ENCODE measurements at regions not wholly inside any gene's neighbourhood (a gene's known extent, or its start where the extent isn't known, plus 50 kb on each side); places are given as distances from the start of the nearest gene placed in this dataset.
A peak's percentile ranks its signal among the peaks of the same experiment; 100 is the strongest.
"Not testable (repeated sequence)": the region's sequence is repeated elsewhere in the genome, so short reads cannot be mapped to it uniquely, and the experiment has no call there.

DNA sequence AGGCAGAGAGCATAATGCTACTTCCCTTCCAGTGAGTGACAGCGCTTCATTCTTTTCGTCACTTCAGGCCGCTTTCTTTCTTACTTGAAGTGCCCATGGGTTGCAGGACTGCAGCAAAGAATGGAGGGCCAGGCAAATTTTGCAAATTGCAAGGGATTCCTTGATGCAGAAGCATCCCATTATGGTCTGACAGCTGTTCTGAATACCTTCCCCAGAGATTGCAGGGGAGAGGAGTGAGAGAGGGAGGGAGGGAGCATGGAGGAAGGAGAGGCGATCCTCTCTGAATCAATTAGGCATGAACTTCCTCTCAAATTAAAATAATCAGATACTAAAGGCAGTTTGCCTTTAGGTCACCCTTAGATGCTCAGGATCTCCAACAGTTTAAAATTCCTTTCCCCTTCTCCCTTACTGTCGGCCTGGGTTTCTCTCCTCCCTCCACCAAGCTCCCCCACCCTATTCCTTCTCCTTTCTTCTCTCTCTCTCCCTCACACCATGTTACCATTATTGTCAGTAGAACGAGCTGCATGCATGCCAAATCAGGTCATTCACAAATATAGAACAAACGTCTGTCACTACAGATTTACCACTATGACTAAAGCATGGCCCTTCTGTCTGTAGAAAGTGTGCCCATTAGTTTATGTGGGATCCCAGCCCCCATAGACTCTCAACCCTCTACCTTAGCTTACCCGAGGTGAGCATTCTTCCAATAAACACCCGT, 289.2 kb downstream of the CD83 start:
- no peak for DNase-seq

GRCh38 chr6:14408446-14408845, 290.9 kb downstream of the CD83 start:
- no peak for DNase-seq

DNA sequence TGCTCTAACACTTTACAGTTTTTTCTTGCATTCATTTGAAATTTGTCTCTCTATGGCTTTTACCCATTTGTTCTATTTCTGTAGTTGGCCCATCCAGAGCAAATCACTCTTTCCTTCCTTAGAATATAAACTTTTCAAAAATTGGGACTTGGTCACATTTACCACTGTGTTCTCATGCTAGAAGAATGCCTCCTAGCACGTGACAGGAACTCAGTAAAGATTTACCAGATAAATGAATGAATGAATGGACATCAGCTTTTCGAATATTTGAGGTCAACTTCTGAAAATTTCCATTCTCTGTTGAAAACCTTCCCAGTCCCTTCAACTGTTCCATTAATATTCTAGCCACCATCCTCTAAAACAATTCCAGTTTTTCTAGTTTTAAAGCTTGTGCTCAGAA, 294.5 kb downstream of the CD83 start:
- no peak for DNase-seq

- no peak for DNase-seq
These were observed 297.9 kb downstream of the CD83 start for GRCh38 chr6:14415452-14415851.

- no peak for DNase-seq
These were observed 299.8 kb downstream of the CD83 start for GRCh38 chr6:14417377-14417776.

DNA sequence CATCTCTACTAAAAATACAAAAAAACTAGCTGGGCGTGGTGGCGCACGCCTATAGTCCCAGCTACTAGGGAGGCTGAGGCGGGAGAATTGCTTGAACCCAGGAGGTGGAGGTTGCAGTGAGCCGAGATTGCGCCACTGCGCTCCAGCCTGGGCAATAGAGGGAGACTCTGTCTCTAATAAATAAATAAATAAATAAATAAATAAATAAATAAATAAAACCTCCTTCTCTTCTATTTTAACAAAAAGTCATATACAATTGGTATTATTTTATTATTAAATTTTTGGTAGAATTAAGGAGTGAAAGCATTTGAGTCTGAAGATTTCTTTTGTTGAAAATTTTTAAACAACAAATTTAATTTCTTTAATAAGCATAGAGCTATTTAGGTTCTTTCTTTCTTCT, 301.7 kb downstream of the CD83 start:
- not testable (repeated sequence) for DNase-seq

- no peak for DNase-seq
These were observed 304.5 kb downstream of the CD83 start for GRCh38 chr6:14422061-14422460.

GRCh38 chr6:14422917-14423316, 305.3 kb downstream of the CD83 start:
- no peak for DNase-seq

- DNase-seq, result no peak
These were observed 305.8 kb downstream of the CD83 start for GRCh38 chr6:14423330-14423729.

DNA sequence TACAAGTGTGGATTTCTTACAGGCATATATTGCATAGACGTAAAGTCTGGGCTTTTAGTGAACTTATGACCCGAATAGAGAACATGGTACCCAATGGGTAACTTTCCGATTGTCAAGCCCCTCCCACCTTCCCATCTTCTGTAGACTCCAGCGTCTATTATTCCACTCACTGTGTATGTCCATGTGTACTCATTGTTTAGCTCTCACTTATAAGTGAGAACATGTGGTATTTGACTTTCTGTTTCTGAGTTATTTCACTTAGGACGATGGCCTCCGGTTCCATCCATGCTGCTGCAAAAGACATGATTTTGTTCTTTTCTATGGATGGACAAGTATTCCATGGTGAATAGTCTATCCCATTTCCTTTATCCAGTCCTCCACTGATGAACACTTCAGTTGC, 306.4 kb downstream of the CD83 start:
- DNase-seq, result no peak

DNA sequence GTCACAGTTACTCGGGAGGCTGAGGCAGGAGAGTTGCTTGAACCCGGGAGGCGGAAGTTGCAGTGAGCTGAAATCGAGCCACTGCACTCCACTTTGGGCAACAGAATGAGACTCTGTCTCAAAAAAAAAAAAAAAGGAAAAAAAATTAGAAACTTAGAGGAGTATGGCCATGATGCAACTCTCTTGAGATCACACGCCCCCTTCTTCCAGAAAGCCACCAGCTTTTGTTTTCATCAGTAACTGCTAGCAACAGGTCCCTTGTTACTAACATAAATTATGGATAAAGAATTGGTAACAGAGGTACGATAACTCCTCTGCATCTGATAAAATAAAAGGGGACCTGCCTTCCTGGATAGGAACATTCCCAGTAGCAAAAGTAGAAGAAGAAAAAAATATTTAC, 308.2 kb downstream of the CD83 start:
- no peak for DNase-seq

GRCh38 chr6:14426281-14426680, 308.7 kb downstream of the CD83 start:
- no peak for DNase-seq

DNA sequence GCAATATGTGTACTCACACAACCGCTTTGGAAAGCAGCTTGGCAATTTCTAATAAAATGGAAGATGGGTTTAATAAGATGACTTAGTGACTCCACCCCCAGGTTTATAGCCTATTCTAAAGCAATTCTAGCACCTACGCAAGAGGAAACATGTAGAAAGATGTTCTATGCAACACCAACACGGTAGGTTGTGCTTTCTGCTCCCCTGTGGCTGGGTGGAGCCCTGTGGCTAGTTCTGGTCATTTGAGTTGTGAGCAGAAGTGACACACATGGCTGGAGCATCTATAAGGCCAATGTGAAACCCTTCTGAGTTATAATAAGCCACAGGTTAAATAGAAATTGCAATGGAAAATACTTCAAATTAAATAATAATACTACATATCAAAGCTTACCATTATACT, 310.7 kb downstream of the CD83 start:
- no peak for DNase-seq

DNA sequence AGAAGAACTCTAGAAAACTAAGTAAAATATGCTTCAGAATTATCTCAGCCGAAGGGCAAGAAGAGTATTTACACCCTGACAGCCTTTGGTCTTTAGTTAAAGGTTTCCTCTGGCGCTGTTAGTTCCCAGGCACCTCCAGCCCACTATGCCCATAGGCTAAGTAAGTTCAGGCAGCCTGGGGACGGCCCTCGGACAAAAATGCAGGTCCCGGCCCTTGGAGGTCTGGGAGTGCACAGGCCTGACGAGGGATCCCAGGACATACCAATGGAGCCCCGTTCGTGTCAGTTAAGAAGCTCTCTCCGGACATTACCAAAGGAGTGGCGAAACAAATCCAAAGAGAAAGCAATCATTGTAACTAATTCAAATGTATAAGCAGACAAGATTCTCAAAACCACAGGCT, 311.8 kb downstream of the CD83 start:
- no peak for DNase-seq

DNA sequence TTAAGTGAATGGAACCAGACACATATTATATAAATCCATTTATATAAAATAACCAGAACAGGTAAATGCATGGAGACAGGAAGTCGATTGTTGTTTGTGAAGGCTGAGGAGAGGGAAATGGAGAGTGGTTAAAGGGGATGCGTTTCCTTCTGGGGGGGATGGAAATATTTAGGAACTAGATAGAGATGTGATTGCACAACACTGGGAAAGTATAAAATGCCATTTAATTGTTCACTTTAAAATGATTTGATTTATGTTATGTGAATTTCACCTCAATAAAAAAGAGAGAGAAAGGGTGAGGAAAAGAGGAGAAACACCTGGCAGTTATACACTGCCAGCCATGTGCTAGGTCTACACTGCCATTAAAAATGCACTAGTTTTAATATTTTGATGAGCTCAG, 312.6 kb downstream of the CD83 start:
- no peak for DNase-seq

- no peak for DNase-seq
These were observed 314.1 kb downstream of the CD83 start for GRCh38 chr6:14431385-14432330.

DNA sequence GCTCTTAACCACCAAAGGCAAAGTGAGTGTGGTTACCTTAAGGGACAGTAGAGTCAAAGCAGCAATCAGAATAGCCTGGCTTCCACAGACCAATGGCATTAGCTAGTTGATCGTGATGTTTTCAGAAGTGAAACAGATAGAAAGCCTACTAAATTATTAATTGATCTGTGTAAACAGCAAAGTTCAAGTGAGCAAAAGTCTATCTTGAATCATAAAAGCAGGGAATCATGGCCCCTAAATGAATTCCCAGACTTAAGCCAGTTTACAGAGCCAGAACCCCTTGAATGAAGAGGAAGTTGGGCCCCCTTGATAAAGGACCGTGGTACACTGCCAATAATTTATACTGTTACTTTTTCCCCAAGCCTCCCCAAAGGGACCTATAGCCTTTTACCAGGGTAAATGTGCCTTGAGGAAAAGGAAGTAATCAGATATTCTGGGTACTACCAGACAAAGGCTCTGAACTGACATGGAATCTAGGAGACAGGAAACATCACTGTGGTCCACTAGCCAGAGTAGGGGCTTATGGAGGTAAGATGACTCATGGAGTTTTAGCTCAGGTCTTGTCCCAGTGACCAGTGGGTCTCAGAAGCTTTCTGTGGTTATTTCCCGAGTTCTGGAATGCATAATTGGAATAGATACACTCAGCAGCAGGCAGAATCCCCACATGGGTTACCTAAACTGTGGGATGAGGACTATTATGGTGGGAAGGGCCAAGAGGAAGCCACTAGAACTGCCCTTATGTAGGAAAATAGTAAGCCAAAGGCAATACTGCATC, 317.5 kb downstream of the CD83 start:
- DNase-seq, result no peak

DNA sequence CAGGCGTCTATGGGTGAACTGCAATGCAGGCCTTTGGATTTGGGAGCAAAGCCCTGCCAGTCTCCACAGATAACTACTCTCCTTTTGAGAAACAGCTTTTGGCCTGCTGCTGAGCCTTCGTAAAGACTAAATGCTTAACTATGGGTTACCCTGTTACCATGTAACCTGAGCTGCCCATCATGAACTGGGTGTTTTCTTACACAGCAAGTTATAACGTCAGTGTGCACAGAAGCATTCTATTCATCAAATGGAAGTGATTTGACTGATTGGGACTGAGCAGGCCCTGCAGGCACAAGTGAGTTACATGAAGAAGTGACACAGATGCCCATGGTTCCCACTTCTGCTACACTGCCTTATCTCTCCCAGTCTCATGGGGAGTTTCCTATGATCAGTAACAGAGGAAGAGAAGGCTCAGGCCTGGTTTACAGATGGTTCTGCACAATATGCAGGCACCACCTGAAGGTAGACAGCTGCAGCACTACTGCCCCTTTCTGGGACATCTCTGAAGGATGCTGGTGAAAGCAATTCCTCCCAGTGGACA, 319.1 kb downstream of the CD83 start:
- DNase-seq, result peak; percentile 83

DNA sequence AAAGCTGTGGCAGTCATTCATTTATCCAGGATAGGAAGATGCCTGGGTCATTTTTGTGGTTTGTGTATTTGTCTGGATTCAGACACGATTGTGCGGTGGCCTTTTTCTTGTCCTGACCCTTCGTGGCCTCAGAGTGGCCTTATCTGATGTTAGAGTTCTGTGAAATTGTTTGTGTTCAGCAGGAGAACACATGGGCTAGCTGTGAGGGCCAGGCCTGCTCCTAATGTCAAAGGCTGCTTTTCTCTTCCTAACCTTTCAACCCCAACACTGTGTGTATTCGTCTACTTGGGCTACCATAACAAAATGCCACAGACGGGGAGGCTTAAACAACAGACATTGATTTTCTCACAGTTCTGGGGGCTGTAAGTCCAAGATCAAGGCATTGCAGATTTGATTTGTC, 321.8 kb downstream of the CD83 start:
- DNase-seq, result no peak

- DNase-seq, result no peak
These were observed 322.8 kb downstream of the CD83 start for GRCh38 chr6:14440215-14440910.

GRCh38 chr6:14440940-14441781, 323.6 kb downstream of the CD83 start:
- peak; percentile 100 for DNase-seq

GRCh38 chr6:14442242-14442641, 324.7 kb downstream of the CD83 start:
- DNase-seq, result no peak
